ENCODE measurements at regions not wholly inside any gene's neighbourhood (a gene's known extent, or its start where the extent isn't known, plus 50 kb on each side); places are given as distances from the start of the nearest gene placed in this dataset.

DNA sequence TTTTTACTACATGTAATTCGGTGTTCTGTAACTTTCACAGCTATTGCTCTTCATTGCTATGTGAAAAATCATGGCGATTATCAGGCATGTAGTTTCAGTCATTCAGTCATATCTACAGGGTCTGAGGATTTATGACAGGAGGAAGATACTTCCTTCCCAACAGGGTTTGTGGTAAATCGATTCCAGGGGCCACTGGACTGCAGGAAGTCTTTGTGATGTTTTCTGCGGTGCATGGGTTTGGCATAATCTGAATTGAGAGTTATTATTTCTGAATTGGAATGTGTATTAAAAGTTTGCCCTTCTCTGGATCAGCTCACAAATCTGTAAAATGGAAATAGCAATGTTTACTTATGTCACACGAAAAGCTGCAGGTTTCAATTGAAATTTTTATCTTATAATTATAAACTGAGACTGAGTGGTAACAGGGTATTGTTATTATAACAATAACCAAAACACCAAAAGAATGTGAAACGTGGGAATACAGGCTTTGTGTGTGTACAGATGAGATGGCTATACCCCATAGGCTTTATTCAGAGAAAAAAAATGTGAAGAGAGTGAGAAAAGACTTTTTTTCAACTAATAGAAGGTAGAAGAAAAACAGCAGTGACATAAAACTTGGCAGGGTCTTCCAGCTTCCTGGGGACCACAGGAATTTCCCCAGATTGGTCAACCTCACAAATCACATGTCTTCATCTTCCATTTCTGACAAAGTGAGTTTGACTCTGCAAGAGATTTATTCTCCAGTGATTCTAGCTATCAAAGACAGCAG lies 307.7 kb upstream of the NFE2L3 start:
- no peak for DNase-seq

GRCh38 chr7:25845464-25845863 lies 306.5 kb upstream of the NFE2L3 start:
- no peak for DNase-seq

DNA sequence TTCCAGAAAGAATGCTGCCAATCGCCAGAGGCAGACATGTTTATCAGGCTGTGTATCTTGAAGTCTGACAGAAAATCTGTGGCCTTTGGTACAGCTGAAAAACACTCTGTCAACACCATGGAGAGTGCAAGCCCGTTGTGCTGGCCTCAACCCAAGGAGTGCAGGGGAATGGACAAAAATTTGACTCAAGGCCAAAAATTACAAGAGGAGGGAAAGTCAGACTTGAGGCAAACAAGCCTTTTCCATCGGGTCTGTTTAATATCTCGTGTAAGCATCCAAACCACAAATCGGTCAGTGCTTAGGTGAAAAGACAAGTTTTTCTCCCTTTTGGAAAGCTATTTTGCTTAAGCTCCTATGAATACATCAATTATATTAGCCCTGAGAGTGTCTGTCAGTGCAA lies 305.3 kb upstream of the NFE2L3 start:
- no peak for DNase-seq

- DNase-seq = no peak
Measured at GRCh38 chr7:25847336-25848070, 304.5 kb upstream of the NFE2L3 start.

DNA sequence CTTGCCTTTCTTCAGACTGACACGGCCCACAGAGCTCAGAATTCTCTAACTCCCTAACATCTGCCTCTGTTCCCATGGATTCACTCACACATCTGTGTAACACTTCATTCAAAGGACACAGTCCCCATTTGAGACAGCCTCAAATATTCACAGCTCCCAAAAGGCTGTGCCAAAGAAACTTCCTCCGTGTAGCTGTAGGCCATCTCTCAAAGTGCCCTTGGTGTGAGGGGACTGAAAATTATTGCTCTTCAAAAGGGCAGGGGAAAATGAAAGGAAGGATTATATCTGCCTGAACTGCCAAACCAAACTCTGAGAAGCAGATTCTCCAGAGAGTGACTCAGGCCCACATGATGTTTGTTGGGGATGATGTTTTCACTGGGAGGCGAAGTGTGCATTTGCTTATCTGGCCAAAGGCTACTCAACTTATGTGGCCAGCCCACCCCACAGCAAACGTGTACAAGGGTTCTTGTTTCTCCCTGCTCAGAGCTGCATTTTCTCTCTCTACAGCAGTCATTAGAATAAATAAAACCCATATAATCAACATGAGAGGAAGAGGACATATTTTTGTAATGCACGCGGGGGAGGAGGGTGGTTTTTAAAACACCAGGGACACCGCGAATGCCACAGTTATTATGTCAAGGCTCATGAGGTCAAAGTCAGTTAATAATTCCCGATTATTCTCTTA lies 302.4 kb upstream of the NFE2L3 start:
- DNase-seq = no peak

DNA sequence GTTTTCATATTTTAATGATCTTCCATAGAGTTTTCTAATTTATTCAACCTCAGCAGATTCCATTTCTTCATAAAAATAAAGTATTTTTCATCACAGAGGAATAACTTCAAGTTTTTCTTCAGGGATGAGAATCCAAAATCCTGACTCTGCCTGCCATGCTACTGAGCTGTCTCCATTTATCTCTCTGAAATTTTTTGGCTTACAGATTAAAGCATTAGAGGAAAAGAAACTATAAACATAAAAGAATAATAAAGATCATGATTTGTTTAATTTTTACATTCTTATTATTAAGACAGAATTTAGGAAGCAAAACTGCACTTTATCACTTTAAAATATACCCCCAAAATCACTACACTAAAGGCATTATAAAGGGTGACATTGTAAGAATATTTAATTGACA lies 301.8 kb upstream of the NFE2L3 start:
- DNase-seq = no peak

DNA sequence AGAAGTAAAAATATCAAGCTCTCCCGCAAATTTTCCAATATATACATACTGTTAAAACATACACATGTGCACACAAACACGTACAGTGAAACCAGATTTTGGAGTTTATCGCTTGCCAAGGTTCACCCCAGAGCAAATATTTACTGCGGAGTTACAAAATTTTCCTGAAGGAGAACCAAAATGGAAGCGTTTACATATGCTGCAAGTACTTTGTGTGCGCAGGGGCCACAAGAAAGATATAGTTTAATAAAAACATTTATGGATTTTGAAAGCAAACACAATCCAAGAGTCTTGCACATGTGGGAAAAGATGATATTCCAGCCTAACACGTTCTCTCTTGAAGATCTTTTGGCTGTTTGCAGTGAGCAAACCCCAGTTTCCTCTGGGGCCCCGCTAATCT lies 301.3 kb upstream of the NFE2L3 start:
- DNase-seq = no peak

DNA sequence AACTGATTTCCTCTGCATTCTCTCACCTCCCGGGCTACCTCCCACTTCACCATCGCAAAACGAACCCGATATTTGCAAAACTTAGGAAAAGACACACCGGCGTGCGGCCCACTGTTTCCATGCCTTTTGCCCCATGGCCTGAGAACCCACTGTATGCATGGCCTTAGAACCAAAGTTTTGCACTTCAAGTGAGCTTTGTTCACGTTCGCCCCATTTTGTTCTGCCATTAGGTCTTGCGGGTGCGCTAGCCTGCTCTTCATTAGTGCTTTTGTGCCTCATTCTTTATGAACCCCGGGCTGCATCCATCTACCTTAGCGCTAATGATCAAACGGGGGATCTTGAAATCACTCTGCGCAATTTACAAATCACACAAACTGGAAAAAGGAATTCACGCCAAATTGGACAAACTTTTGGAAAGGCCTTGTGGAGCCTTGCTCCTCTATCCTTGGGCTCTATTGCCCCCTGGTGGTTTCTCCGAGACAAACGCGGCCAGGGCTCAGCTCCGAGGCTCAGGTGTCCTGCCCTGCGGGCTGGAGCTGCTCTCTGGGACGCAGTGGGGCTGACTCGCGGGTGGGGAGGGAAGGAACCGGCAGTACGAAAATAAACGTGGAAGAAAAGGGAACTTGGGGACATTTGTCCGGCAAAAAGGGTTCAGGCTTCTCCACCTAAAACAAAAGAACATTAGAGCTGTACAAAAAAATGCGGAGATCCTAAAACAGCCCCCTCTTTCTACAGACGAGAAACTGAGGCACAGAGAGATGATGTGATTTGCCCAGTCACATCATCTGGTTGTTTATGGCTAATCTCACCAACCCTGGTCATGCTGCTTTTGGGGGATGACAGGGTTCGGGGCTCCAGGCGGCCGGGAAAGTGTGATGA lies 300.4 kb upstream of the NFE2L3 start:
- peak; percentile 91 for DNase-seq

- DNase-seq = peak; percentile 80
Measured at GRCh38 chr7:25852211-25852938, 299.6 kb upstream of the NFE2L3 start.

DNA sequence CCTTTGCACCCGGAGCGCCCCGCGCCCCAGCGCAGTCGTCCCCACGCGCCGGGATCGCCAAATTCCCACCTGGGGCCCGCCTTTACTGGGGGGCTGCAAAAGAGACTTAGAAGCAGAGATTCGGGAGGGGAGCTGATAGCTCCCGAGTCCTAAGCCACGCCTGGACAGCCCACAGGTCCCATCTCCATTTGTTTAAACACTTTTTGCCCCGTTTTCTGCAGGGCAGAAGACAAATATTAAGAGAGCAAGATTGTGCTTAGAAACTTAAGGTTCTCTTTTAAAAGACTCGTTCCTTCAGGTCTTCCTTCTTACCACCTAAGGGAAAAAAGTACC lies 299.1 kb upstream of the NFE2L3 start:
- DNase-seq = no peak

DNA sequence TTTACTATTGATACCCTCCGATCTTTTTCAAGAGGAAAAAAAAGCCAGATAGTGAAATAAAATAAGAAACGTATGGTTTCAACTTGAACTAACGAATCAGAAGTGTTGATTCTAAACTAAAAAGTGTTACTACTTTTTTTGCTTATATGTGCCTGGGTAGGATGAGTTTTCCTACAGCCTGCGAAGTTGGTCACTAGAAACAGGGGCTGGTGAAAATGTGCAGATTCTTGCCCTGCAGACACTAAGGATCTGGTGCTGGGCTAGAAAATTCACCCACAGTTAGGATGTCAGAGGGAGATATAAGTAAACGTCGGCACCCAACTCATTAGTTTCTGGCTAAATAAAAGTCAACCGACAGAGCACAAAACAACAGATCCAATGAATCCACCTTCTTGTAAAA lies 298.7 kb upstream of the NFE2L3 start:
- DNase-seq = no peak

GRCh38 chr7:25854059-25854458 lies 297.9 kb upstream of the NFE2L3 start:
- DNase-seq = no peak

GRCh38 chr7:25854608-25855497 lies 297.1 kb upstream of the NFE2L3 start:
- DNase-seq = peak; percentile 99

DNA sequence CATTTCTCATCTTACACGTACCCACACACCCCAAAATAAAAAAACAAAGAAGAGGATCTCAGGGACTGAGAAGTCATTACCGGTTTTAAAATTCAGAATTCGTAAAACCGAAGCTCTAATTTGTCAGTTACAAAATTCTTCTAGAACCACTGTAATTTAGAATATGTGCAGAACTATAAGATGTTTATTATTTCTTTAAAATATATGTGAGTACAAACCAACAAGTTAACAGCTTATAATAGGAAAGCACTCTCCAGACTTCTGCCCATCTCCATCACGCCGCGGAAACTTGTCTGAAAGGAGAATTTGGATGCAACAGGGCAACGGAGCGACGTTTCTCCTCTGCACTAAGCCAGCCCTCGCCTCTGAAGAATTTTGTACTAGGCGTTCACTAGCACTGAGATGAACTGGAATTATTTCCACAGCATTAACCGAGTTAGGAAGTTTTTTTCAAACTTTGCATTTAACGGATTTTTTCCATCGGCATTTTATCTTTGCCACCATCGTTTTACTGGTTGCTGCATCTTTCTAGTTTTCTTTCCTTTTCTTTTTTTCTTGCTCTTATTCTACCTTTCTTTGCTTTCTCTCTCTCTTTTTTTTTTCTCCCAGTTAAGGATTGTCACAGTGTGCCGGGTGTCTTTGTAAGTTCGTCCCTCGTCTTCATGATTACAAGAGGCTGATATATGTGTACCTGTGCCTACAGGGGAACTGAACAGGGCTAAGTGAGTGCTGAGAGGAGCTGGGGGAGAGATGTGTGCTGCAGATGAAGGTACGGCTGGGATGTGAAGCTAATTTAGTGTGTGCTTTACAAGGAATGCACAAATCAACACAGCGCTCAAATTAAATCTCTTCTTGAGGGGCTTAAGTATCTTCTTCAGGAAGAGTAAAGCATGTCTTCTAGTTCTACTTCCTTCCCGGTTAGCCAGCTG lies 295.9 kb upstream of the NFE2L3 start:
- DNase-seq = no peak

- DNase-seq = peak; percentile 92
Measured at GRCh38 chr7:25857376-25858067, 294.5 kb upstream of the NFE2L3 start.

DNA sequence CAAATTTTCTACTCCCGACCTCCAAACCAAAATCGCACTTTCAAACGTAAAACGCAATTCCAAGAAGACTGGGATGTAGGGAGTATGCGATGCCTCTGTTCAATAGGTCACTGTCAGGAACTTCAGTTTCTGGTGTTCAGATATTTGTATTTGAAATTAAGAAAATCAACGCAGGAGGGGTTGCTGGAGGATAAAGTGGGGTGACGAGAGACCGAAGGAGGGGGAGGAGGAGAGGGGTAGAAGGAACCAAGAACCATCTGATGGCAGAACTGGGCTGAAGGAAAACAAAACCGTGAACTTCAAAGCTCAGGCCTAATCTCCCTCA lies 293.8 kb upstream of the NFE2L3 start:
- no peak for DNase-seq

- DNase-seq = no peak
Measured at GRCh38 chr7:25858525-25859411, 293.2 kb upstream of the NFE2L3 start.

Measured in renal pelvis (tissue), 1 donor.